Hematopoietic multipotent progenitor cell treated with erythropoietin and hydrocortisone succinate and interleukin-3 and kit ligand, for 15 days (in vitro differentiated cells): ENCODE measurements at regions not wholly inside any gene's neighbourhood (a gene's known extent, or its start where the extent isn't known, plus 50 kb on each side); places are given as distances from the start of the nearest gene placed in this dataset.
A peak's percentile ranks its signal among the peaks of the same experiment; 100 is the strongest.
"Not testable (repeated sequence)": the region's sequence is repeated elsewhere in the genome, so short reads cannot be mapped to it uniquely, and the experiment has no call there.

Experiments used
- DNase-seq: peaks from one replicate; pipeline ENCODE4 v3.0.0-alpha.2; 2015; ENCODE audit warnings: low spot score

- not testable (repeated sequence) for DNase-seq
Observed at GRCh38 chr1:206362994-206363393, 107.3 kb upstream of the IKBKE start.

DNA sequence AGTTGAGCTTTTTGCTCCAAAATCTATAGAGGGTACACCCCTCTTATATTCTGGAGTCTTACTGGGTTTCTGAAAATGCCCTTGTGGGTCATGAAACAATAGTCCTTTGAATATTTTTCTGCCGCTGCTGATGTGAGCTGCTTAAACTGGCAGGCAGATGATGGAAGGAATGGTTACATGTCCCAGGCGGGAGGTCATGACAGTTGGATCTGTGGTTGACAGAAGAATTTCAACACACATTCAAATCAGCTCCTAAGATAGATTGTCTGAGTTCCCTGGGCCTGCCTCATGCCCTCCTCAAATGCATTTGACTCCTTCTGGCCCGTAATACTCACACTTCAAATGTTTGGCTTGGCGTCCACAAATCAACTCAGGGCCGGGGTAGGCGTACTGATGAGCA, 105.0 kb upstream of the IKBKE start:
- DNase-seq: not testable (repeated sequence)

DNA sequence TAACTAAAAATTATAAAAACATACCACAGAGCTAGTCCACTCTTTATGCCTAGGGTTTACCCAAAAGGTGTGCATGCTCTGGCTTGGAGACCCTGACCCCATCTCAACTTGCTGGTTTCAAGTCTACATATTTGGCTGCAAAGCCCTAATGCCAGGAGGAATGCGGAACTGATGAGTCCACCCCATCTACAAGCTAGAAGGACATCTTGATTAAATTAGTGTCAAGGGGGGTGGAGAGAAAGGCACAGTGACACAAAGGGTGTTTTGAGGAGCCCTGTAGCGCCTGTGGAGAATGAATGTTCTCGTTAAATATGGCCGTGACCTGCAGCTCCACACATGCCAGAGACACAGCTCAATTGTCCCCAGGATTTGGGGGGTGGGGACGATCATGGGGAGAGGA, 104.1 kb upstream of the IKBKE start:
- DNase-seq: not testable (repeated sequence)

DNA sequence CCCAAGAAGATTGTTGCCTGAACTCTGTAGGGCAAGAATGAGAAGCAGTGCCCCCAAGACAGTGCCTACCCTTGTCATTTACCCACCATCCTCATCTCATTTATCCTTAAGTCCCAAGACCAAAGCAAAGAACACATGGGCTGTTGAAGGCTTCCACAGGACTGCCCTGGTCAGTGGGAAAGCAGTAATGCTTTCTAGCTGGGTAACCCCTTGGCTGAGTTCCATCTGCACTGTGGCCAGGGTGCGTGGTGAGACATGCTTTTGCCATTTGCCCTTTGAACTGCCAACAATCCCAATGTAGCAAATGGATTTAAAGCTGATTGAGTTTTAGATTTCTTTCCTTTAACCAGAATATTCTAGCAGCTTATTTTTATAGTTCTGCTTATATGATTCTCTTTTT, 103.5 kb upstream of the IKBKE start:
- DNase-seq: not testable (repeated sequence)

GRCh38 chr1:206367955-206368622, 102.2 kb upstream of the IKBKE start:
- not testable (repeated sequence) for DNase-seq

- DNase-seq: not testable (repeated sequence)
Observed at GRCh38 chr1:206374725-206375124, 95.6 kb upstream of the IKBKE start.

- not testable (repeated sequence) for DNase-seq
Observed at GRCh38 chr1:206375552-206375951, 94.7 kb upstream of the IKBKE start.

DNA sequence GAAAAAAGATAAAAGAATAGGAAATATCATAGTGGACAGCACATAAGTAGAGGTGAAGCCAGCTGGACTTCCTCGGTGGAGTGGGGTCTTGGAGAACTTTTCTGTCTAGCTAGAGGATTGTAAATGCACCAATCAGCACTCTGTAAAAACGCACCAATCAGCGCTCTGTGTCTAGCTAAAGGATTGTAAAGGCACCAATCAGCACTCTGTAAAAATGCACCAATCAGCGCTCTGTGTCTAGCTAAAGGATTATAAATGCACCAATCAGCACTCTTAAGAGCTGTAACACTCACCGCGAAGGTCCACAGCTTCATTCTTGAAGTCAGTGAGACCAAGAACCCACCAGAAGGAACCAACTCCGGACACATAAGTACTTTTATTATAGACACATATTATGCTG, 91.8 kb upstream of the IKBKE start:
- not testable (repeated sequence) for DNase-seq

- DNase-seq: not testable (repeated sequence)
Observed at GRCh38 chr1:206379245-206379644, 91.0 kb upstream of the IKBKE start.

- DNase-seq: not testable (repeated sequence)
Observed at GRCh38 chr1:206380163-206380790, 90.0 kb upstream of the IKBKE start.

DNA sequence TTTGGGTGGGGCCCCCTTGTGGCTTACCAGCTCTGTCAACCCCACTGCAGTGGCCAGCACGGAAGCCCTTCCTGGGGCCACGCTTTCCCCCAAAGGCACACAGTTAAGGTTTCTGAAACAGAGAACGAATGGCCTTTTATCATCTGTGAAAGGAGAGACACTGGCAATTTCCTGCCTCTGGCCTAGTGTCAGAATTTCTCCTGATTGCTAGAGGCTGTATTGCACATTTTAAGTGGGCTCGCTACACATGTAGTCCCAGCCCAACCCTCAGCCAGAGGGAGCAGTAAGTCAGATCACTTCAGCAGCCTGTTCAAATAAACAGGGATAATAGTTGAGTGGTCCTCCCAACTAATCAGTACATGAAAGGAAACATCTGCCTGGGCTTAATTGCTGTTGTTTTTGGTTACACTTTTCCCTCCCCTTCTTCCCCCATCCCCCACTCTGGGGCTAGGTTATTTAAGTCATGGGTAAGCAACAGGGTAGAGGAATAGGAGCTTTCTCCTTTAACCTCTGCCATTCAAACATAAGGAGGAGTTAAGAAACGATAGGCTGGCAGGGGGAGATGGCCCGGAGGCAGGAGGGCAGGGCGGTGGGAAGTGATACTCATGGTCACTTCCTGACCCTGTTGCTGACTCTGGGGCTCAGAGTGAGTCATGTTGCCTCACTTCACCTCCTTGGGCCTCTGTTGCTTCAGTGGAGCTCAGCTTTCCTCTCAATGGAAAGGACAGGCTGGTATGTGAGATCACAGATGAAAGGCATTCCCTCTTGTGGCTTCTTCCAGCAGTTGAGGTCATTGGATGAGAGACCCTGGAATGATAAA, 89.3 kb upstream of the IKBKE start:
- not testable (repeated sequence) for DNase-seq

DNA sequence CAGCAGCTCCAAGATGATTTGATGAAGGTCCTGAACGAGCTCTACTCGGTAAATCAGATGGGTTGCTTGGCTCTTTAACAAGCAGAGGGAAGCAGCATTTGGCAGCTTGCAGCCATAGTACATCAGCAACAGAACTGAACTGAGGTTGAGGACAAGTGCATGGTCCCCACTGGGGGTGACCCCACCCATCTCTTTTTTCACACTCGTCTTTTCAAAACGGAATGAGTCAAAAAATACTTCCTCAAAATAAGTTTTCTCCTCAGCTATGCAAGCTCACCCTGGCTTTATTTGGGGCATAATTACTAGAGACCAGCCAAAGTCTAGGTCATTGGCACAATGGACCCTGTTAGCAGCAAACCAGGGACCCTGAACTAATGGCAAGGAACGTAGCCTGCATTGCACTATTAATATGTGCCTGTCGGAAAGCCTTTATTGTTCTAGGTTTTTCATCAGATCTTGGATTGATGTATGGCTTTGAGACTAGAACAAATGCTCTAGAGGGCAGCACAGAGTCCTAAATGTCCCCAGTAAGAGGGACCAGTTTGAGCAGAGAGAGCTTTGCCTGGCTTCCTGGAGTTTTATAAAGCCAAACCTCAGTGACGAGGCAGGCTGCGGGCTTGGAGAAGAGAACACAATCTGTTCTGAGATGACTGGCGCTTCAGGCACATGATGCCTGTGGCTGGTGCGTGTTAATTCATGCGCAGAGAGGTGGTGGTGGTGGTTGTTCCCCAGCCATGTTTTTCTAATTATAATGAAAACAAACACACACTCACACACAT, 86.1 kb upstream of the IKBKE start:
- peak; percentile 57 for DNase-seq

- DNase-seq: not testable (repeated sequence)
Observed at GRCh38 chr1:206384891-206385290, 85.4 kb upstream of the IKBKE start.

GRCh38 chr1:206387631-206388030, 82.6 kb upstream of the IKBKE start:
- not testable (repeated sequence) for DNase-seq

DNA sequence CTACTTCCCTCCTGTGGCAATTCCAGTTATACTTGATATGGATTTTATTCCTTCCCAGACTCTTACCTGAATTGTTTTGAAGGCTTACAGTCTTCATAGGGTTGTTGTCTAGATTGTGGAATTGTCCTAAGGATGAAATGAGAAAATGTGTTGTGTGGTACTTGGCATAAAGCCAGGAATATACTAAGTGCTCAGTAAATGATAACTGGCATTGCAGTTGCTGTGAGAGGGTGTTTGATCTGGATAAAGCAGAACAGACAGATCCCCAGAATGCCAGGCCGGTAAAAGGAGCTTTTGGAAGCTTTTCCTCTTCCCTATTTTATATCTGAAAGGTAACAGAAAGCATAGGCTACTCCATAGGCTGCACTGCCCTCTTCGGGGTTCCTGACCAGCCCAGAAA, 78.4 kb upstream of the IKBKE start:
- DNase-seq: not testable (repeated sequence)

DNA sequence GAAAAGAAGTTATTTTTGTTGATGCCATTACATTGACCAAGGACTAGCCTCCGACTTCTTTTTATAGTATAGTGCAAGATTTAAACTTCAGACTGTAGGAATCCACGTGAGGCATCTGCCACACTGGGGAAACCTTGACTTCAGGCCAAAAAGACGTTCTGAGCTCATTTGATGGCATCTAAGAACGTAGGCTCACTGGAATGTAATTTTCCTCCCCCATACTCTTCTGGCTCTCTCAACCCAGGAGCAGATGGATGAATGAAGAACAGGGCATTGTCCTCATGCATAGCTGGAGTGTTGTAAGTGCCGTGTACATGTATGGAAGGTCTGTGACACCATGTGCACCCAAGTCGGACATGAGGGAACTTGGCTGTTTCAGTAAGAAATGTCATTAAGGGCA, 72.8 kb upstream of the IKBKE start:
- not testable (repeated sequence) for DNase-seq

DNA sequence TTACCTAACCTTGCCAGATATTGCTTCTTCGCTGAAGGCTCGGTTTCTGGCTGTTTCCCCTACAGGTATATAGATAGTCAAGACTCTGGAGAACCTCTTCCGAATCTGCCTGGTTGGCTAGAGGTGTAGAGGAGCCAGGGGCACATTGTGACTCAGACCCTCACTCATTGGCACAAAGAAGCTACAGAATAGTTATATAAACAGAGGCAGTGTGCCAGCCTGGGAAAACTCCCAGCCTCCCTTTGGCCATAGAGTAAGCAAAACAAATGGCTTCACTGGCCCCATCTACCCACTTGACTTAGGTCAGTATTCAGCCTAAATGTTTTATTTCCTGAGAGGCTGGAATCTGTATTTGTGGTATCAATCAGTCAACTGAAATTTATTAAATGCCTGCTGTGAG, 72.0 kb upstream of the IKBKE start:
- not testable (repeated sequence) for DNase-seq

GRCh38 chr1:206403612-206404307, 66.5 kb upstream of the IKBKE start:
- DNase-seq: not testable (repeated sequence)

- not testable (repeated sequence) for DNase-seq
Observed at GRCh38 chr1:206404309-206405027, 65.8 kb upstream of the IKBKE start.

DNA sequence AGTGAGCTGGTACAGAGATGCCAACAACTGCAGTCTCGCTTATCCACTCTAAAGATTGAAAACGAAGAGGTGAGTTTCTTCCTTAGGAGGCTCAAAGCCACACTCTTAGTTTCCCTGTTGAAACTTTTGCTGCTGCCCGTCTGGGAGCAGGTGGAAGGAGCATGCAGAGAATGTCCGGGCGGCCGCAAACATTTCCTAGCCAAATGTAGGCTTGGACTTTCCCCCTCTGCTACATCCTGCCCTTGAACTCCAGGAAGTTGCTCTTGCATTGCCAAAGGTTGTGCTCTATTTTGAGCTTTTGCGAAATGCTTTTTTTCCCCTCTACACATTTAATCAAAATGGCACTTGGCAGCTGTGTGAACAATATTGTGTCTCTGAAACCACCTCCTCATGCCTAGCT, 65.0 kb upstream of the IKBKE start:
- DNase-seq: not testable (repeated sequence)
